ENCODE measurements at regions not wholly inside any gene's neighbourhood (a gene's known extent, or its start where the extent isn't known, plus 50 kb on each side); places are given as distances from the start of the nearest gene placed in this dataset.
"Not testable (repeated sequence)": the region's sequence is repeated elsewhere in the genome, so short reads cannot be mapped to it uniquely, and the experiment has no call there.

GRCh38 chr13:109272595-109273325, 513.6 kb downstream of the IRS2 start:
- Histone ChIP-seq H3K27me3 (no peaks in the 10 kb centered on the region), H3K36me3 (no peaks in the 10 kb centered on the region), H3K4me3 (no peak overlapping the region), H3K27ac (no peak overlapping the region), H3K4me1 (ENCODE audit: insufficient read depth) (peaks cover 2% of the 10 kb centered on the region), H3K9me3 (no peaks in the 10 kb centered on the region)
- intact Hi-C loops (cut with DNase I) = no loop called here
- TF ChIP-seq EP300 (IDR thresholded peaks at IDR 0.05) (no peak), POLR2A (IDR thresholded peaks at IDR 0.05) (no peak), CTCF (IDR thresholded peaks at IDR 0.05) (no peak)
- DNase-seq = no peak
- WGBS, 3 donors = 76 to 77% (median 77%) methylated on average over 6 of the region's 6 CpGs

GRCh38 chr13:109271555-109272541, 514.5 kb downstream of the IRS2 start:
- TF ChIP-seq EP300 (IDR thresholded peaks at IDR 0.05) (no peak), CTCF (IDR thresholded peaks at IDR 0.05) (no peak), POLR2A (IDR thresholded peaks at IDR 0.05) (no peak)
- peaks cover 2% of the 10 kb centered on the region for H3K4me1 ChIP-seq (ENCODE audit: insufficient read depth)
- H3K9me3 ChIP-seq = no peaks in the 10 kb centered on the region
- WGBS, 3 donors = 87 to 89% (median 88%) methylated on average over 7 of the region's 7 CpGs
- DNase-seq = no peak
- no peaks in the 10 kb centered on the region for H3K27me3 ChIP-seq
- no peak overlapping the region for H3K27ac ChIP-seq
- no peak overlapping the region for H3K4me3 ChIP-seq
- intact Hi-C loops (cut with DNase I) = no loop called here
- no peaks in the 10 kb centered on the region for H3K36me3 ChIP-seq

- H3K27me3 ChIP-seq = no peaks in the 10 kb centered on the region
- DNase-seq = no peak
- no peaks in the 10 kb centered on the region for H3K36me3 ChIP-seq
- TF ChIP-seq POLR2A (IDR thresholded peaks at IDR 0.05) (no peak), EP300 (IDR thresholded peaks at IDR 0.05) (no peak), CTCF (IDR thresholded peaks at IDR 0.05) (no peak)
- WGBS, 3 donors = 42 to 53% (median 44%) methylated on average over 9 of the region's 9 CpGs
- peaks cover 2% of the 10 kb centered on the region for H3K4me1 ChIP-seq (ENCODE audit: insufficient read depth)
- intact Hi-C loops (cut with DNase I) = no loop called here
- H3K27ac ChIP-seq = no peak overlapping the region
- no peaks in the 10 kb centered on the region for H3K9me3 ChIP-seq
- H3K4me3 ChIP-seq = no peak overlapping the region
Measured at GRCh38 chr13:109271061-109271460, 515.3 kb downstream of the IRS2 start.

- H3K4me1 ChIP-seq (ENCODE audit: insufficient read depth); intact Hi-C loops (cut with DNase I); H3K36me3 ChIP-seq; H3K9me3 ChIP-seq; H3K27me3 ChIP-seq; H3K27ac ChIP-seq; H3K4me3 ChIP-seq; DNase-seq: not testable (repeated sequence)
- WGBS, 3 donors = 92 to 96% (median 93%) methylated on average over 4 of the region's 4 CpGs
Measured at GRCh38 chr13:109269381-109269780, 517.0 kb downstream of the IRS2 start.

DNA sequence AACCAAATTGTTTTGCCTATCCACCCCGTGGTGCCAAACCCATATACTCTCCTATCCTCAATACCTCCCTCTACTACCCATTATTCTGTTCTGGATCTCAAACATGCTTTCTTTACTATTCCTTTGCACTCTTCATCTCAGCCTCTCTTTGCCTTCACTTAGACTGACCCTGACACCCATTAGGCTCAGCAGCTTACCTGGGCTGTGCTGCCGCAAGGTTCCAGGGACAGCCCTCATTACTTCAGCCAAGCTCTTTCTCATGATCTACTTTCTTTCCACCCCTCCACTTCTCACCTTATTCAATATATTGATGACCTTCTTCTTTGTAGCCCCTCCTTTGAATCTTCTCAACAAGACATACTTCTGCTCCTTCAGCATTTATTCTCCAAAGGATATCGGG, 517.9 kb downstream of the IRS2 start:
- H3K4me3 ChIP-seq; H3K9me3 ChIP-seq; H3K36me3 ChIP-seq; H3K27ac ChIP-seq; H3K4me1 ChIP-seq (ENCODE audit: insufficient read depth); intact Hi-C loops (cut with DNase I); DNase-seq; H3K27me3 ChIP-seq: not testable (repeated sequence)
- WGBS, 3 donors = 92 to 97% (median 94%) methylated on average over 3 of the region's 3 CpGs

GRCh38 chr13:109267400-109267799, 519.0 kb downstream of the IRS2 start:
- H3K4me3 ChIP-seq; H3K27me3 ChIP-seq; H3K27ac ChIP-seq; H3K9me3 ChIP-seq; H3K36me3 ChIP-seq; DNase-seq; intact Hi-C loops (cut with DNase I); H3K4me1 ChIP-seq (ENCODE audit: insufficient read depth): not testable (repeated sequence)
- 59 to 75% (median 67%) methylated on average over 4 of the region's 4 CpGs for WGBS, 3 donors

GRCh38 chr13:109265438-109265742, 521.0 kb downstream of the IRS2 start:
- H3K4me1 ChIP-seq (ENCODE audit: insufficient read depth); H3K9me3 ChIP-seq; intact Hi-C loops (cut with DNase I); H3K36me3 ChIP-seq; H3K27ac ChIP-seq; H3K4me3 ChIP-seq; H3K27me3 ChIP-seq; DNase-seq: not testable (repeated sequence)
- WGBS, 3 donors = 82 to 84% (median 84%) methylated on average over 8 of the region's 8 CpGs

GRCh38 chr13:109264603-109265437, 521.6 kb downstream of the IRS2 start:
- H3K36me3 ChIP-seq; DNase-seq; H3K9me3 ChIP-seq; intact Hi-C loops (cut with DNase I); H3K4me3 ChIP-seq; H3K27ac ChIP-seq; H3K4me1 ChIP-seq (ENCODE audit: insufficient read depth); H3K27me3 ChIP-seq: not testable (repeated sequence)
- 72 to 74% (median 73%) methylated on average over 13 to 14 of the region's 14 CpGs for WGBS, 3 donors
